ENCODE measurements at regions not wholly inside any gene's neighbourhood (a gene's known extent, or its start where the extent isn't known, plus 50 kb on each side); places are given as distances from the start of the nearest gene placed in this dataset.

DNA sequence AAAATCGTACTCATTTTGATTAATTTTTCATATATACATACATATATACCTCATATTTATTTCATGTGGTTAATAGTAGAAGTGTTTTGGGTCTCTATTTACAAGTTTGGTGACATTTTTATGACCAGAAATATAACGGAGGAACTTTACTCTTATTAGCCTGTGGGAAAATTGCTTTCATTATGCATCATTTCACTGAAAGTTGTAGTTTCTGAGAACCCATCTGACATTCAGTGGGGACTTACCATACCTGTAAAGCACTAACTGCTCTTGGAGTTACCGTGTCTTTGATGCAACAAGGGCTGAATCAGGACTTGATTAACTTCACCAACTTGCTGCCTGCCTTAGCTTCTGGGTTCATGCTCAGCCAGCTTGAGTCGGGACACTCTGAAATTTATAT, 49.9 kb upstream of the ITPKB start:
- peaks cover 28% of the 10 kb centered on the region for H3K27me3 Mint-ChIP-seq (ENCODE audit: insufficient read depth)

More for the DNA sequence above, 49.9 kb upstream of the ITPKB start:
- Mint-ChIP-seq H3K4me3 (no peak overlapping the region), H3K4me1 (ENCODE audit: low read depth) (no peaks in the 10 kb centered on the region), H3K36me3 (ENCODE audit: low read depth) (no peaks in the 10 kb centered on the region), H3K9me3 (no peaks in the 10 kb centered on the region), H3K27ac (no peak overlapping the region)
- TF ChIP-seq, protein P1, sequence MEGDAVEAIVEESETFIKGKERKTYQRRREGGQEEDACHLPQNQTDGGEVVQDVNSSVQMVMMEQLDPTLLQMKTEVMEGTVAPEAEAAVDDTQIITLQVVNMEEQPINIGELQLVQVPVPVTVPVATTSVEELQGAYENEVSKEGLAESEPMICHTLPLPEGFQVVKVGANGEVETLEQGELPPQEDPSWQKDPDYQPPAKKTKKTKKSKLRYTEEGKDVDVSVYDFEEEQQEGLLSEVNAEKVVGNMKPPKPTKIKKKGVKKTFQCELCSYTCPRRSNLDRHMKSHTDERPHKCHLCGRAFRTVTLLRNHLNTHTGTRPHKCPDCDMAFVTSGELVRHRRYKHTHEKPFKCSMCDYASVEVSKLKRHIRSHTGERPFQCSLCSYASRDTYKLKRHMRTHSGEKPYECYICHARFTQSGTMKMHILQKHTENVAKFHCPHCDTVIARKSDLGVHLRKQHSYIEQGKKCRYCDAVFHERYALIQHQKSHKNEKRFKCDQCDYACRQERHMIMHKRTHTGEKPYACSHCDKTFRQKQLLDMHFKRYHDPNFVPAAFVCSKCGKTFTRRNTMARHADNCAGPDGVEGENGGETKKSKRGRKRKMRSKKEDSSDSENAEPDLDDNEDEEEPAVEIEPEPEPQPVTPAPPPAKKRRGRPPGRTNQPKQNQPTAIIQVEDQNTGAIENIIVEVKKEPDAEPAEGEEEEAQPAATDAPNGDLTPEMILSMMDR (IDR thresholded peaks at IDR 0.05): no peak
- DNase-seq: no peak
